Heart right ventricle (tissue), 16 donors: ENCODE measurements at regions not wholly inside any gene's neighbourhood (a gene's known extent, or its start where the extent isn't known, plus 50 kb on each side); places are given as distances from the start of the nearest gene placed in this dataset.

Experiments used
- ATAC-seq, 8 donors: fragments of 200-7000 bp; cut with Tn5 transposase; one replicate each; pipeline ENCODE4 v1.9.1; 2020; ENCODE audit warnings: mild to moderate bottlenecking in 8 of 8, moderate library complexity in 8 of 8, moderate number of reproducible peaks in 1 of 8
- DNase-seq, 2 donors: peaks; one replicate each; pipeline ENCODE4 v3.0.0-alpha.2; 2020
- H3K27ac ChIP-seq, 10 donors: fragments of 200-600 bp; sonication (generic) in 2 of 10; one replicate each; pipeline versions ENCODE4 v1.5.0 to v1.8.0; 2020 to 2022; ENCODE audit warnings: mild to moderate bottlenecking in 3 of 10
- H3K27me3 ChIP-seq, 7 donors: fragments of 200-600 bp; one replicate each; pipeline ENCODE4 v1.8.0; 2021 to 2022; ENCODE audit warnings: mild to moderate bottlenecking in 2 of 7
- H3K36me3 ChIP-seq, 9 donors: fragments of 200-600 bp; sonication (generic) in 1 of 9; one replicate each; pipeline versions ENCODE4 v1.5.0 to v1.8.0; 2020 to 2022; ENCODE audit warnings: mild to moderate bottlenecking in 2 of 9
- H3K4me1 ChIP-seq, 9 donors: fragments of 200-600 bp; sonication (generic) in 1 of 9; one replicate each; pipeline versions ENCODE4 v1.5.0 to v1.8.0; 2020 to 2022; ENCODE audit warnings: mild to moderate bottlenecking in 4 of 9
- H3K4me3 ChIP-seq, 10 donors: fragments of 200-600 bp; sonication (generic) in 2 of 10; one replicate each; pipeline versions ENCODE4 v1.5.0 to v1.8.0; 2020 to 2022; ENCODE audit warnings: mild to moderate bottlenecking in 7 of 10, moderate library complexity in 2 of 10
- H3K9me3 ChIP-seq, 11 donors: fragments of 200-600 bp in 10 of 11; sonication (generic) in 2 of 11; one replicate each; pipeline versions ENCODE4 v1.5.0 to v1.8.0; 2013 to 2022; ENCODE audit warnings: mild to moderate bottlenecking in 2 of 11, control low read depth in 1 of 11, moderate library complexity in 1 of 11
- CTCF ChIP-seq, 9 donors: fragments of 200-600 bp; sonication (generic) in 2 of 9; IDR thresholded peaks; one replicate each; pipeline versions ENCODE4 v1.5.0 to v1.8.0; 2021 to 2022; ENCODE audit warnings: antibody characterized with exemption in 9 of 9, mild to moderate bottlenecking in 5 of 9, moderate library complexity in 1 of 9
- WGBS, 2 donors: extraction: QIAGEN DNeasy Blood & Tissue Kit; methylation state at CpG; one replicate each; pipeline ENCODE4 v1.1.7; 2013; ENCODE audit warnings: inconsistent platforms in 1 of 2; 5-methylcytosine and 5-hydroxymethylcytosine counted together
- intact Hi-C, 10 donors: fragments of 100-400 bp; cut with DNase I; formaldehyde crosslinking; loops; one replicate each; pipeline versions ENCODE4 v1.11.1 to v1.14.2; 2022
- donor health status: Arrhythmogenic right ventricular cardiomyopathy.
- donor health status: ischemic (EF 13 %, LVEDD 7.1; RV severe dilation, severe dysfunction).
- donor health status: healthy with polysubstance abuse.
- donor health status: DM: no; HTN: yes; CAD: no.
- donor health status: DM: no; HTN: no; CAD: no.
- donor health status: ischemic (EF 25% LVEDD 6.9; RV normal size, moderate dysfunction).
- donor health status: ischemic (EF 25% LVEDD 5.7; RV mildly dilated, moderate dysfunction).
- donor health status: healthy.
- donor health status: DM: yes; HTN: yes; CAD: no.
- donor health status: Ischemic cardiomyopathy.
- donor health status: ischemic (EF 35%, LVEDD 5.7; RV mildly dilated, moderate dysfunction).
- donor health status: nonischemic (EF 11% LVEDD 7.7; RV severe dilation, severe dysfunction).
- donor health status: DM: yes; HTN: yes; CAD: no.
- donor health status: PGD.
- donor health status: ischemic (EF 29% LVEDD 5.4; RV normal size, mild dysfunction).
- donor health status: nonischemic (EF 23%, LVEDD 6.1; RV moderate dilation, normal function).

- DNase-seq = no peak
- no peak for ATAC-seq
- 72 to 87% methylated on average over 5 of the region's 5 CpGs for WGBS, 2 donors
- no peak for TF ChIP-seq CTCF (IDR thresholded peaks at IDR 0.05)
- intact Hi-C loops = no loop called here
- Histone ChIP-seq H3K36me3 (no peaks in the 10 kb centered on the region), H3K9me3 (no peaks in the 10 kb centered on the region), H3K27ac (no peak overlapping the region), H3K4me1 (no peaks in the 10 kb centered on the region), H3K4me3 (no peak overlapping the region), H3K27me3 (no peaks in the 10 kb centered on the region)
Measured at GRCh38 chr4:95638920-95639501, 90.2 kb upstream of the UNC5C start.

GRCh38 chr4:95637043-95637600 lies 88.3 kb upstream of the UNC5C start:
- Histone ChIP-seq H3K4me3 (no peak overlapping the region), H3K27me3 (no peaks in the 10 kb centered on the region), H3K36me3 (no peaks in the 10 kb centered on the region), H3K4me1 (no peaks in the 10 kb centered on the region), H3K27ac (no peak overlapping the region), H3K9me3 (no peaks in the 10 kb centered on the region)
- 24 to 26% methylated on average over 3 of the region's 3 CpGs for WGBS, 2 donors
- intact Hi-C loops = no loop called here
- ATAC-seq = peak in 1 of 8 donors; percentile 46
- peak in 6 of 9 donors; percentile 25 to 49 (median 32) for TF ChIP-seq CTCF (IDR thresholded peaks at IDR 0.05)
- DNase-seq = no peak

GRCh38 chr4:95636061-95636460 lies 87.3 kb upstream of the UNC5C start:
- DNase-seq (no peak), ATAC-seq (no peak)
- intact Hi-C loops = no loop called here
- Histone ChIP-seq H3K27me3 (no peaks in the 10 kb centered on the region), H3K4me1 (no peaks in the 10 kb centered on the region), H3K4me3 (no peak overlapping the region), H3K9me3 (no peaks in the 10 kb centered on the region), H3K27ac (no peak overlapping the region), H3K36me3 (no peaks in the 10 kb centered on the region)
- TF ChIP-seq CTCF (IDR thresholded peaks at IDR 0.05) = no peak
- WGBS, 2 donors = 66 to 67% methylated on average over 2 of the region's 2 CpGs

GRCh38 chr4:95627709-95628108 lies 78.9 kb upstream of the UNC5C start:
- 41 to 62% methylated on average over 1 of the region's 1 CpG for WGBS, 2 donors
- H3K4me3 ChIP-seq = no peak overlapping the region
- TF ChIP-seq CTCF (IDR thresholded peaks at IDR 0.05) = no peak
- no peak overlapping the region for H3K27ac ChIP-seq
- H3K36me3 ChIP-seq = no peaks in the 10 kb centered on the region
- H3K4me1 ChIP-seq = peaks cover 0 to 14% (median 0%) of the 10 kb centered on the region in 9 donors
- DNase-seq = no peak
- H3K27me3 ChIP-seq = no peaks in the 10 kb centered on the region
- peak in 4 of 8 donors; percentile 44 to 62 (median 49) for ATAC-seq
- intact Hi-C loops = no loop called here
- H3K9me3 ChIP-seq = no peaks in the 10 kb centered on the region
